ENCODE measurements at regions not wholly inside any gene's neighbourhood (a gene's known extent, or its start where the extent isn't known, plus 50 kb on each side); places are given as distances from the start of the nearest gene placed in this dataset.

DNA sequence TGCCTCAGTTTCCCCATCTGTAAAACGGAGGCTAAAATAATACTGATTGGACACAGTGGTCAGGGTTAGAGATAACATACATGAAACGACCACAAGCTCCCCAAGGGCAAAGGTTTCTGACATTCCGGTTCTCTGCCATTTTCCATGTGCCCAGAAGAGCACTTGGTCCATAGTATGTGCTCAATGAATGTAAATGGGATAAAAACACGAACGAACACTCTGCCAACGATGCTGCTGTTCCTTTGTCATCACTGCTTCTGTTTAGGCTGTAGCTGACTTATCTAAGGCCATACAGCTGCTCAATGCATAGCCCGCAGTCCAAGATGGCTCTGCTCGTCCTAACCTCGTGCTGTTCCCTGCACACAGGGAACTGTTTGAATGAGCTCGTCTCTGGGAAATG, 102.0 kb downstream of the RMI2 start:
- no peak for DNase-seq

DNA sequence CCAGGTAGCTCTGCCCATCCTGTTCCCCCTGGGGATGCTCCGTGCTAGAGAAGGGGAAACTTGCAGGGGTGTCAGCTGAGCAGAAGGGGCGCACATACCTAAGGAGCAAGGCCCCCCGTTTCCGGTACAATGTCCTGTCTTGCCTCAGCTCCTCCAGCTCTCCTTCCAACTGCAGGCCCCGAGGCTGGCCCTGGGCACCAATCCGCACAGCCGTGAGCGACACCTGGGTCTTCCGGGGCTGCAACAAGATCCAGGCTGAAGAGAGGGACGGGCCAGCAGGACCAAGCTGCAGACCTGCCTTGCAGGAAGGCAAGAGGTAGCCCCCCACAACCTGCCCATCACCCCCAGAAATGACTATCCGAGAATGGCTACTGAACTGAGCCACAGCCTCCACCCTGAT, 102.6 kb downstream of the RMI2 start:
- DNase-seq: no peak

DNA sequence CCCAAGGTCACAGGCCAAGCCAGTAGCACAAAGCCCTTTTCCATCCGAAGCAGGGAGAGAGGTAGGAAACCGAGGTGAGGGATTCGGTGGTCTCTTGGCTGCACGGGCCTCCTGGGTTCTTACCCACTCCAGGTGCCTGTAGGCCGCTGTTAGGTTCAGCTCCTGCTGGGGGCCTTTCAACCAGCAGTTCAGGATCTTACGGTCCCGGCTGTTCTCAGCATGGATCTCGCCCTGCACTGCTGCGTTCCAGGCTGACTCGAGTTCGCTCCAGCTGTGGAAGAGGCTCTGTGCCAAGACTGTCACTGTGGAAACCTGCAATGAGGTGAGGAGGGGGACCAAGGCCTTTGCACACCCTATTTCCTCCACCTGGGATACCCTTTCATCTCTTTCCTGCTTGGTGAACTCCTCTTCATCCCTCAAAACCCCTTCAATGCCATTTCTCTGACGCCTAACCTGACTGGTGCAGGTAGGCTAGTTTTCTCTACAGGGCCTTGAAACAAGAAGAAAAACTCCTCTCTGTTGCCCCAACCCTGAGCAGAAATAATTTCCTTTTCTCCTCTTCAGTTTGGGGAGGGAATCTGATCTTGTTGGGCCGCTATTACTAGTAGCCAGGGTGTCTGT, 103.6 kb downstream of the RMI2 start:
- no peak for DNase-seq

GRCh38 chr16:11449716-11450115, 104.5 kb downstream of the RMI2 start:
- DNase-seq: no peak

- no peak for DNase-seq
Measured at GRCh38 chr16:11450136-11450535, 104.9 kb downstream of the RMI2 start.

- no peak for DNase-seq
Measured at GRCh38 chr16:11452298-11452697, 107.0 kb downstream of the RMI2 start.

DNA sequence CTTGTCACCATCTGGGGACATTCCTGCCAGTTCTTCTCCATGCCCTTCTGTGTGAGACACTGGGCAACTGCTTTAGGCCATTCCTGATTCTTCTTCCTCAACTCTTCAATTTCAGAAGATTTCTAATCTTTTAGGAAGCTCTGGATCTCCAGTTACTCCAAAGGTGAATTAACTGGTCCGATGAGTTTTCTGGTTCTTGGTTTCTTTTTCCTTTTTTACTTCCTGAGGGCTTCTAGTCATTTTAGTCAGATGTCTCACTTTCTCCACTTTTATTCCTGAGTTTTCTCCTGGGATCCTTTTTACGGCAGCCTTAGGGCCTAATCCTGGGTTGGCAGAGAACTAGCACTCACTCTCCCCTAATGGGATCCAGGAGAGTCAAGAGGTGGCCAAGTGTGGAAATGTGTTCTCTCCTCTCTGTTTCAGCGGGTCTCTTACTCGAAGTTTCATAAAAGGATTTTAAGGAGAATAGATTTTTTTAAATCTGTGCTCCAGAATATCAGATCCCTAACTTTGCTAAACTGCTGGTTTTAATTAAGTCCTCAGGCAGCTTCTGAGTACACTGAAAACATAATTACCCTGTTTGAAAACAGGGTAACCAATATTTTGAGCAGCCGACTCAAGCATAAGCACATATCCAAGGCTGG, 107.6 kb downstream of the RMI2 start:
- no peak for DNase-seq

GRCh38 chr16:11456741-11457140, 111.5 kb downstream of the RMI2 start:
- no peak for DNase-seq

- no peak for DNase-seq
Measured at GRCh38 chr16:11459722-11460121, 114.5 kb downstream of the RMI2 start.

DNA sequence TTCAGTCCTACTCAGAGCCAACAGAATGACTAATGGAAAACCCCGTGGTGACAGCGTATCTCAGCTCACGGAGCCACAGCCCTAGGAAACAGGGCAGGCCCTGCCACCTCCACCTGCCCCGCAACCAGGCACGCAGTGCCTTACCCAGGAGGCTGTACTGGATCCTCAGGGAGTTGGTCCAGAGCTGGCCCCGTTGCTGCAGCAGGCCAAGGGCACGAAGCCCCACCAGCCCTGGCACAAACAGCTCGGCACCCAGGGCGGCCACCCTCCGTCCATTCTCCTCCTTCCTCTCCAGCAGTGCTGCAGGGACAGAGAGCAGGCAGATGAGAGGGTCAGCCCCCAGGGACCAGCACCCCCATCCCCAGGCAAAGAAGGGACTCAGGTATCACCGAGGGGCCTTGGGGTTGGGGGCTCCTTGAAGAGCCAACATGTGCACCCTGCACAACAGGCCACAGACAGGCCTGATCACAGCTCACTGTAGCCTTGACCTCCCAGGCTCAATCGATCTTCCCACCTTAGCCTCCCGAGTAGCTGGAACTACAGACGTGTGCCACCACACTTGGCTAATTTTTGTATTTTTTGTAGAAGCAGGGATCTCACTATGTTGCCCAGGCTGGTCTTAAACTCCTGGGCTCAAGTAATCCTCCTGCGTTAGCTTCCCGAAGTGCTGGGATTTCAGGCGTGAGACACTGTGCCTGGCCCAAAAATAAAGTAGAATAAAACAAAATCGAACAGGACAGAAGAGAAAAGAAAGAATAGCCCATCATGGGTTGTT, 115.7 kb downstream of the RMI2 start:
- DNase-seq: no peak

GRCh38 chr16:11461595-11461990, 116.3 kb downstream of the RMI2 start:
- DNase-seq: no peak

- no peak for DNase-seq
Measured at GRCh38 chr16:11462036-11462435, 116.8 kb downstream of the RMI2 start.

GRCh38 chr16:11462861-11463260, 117.6 kb downstream of the RMI2 start:
- DNase-seq: no peak

GRCh38 chr16:11464241-11464640, 119.0 kb downstream of the RMI2 start:
- DNase-seq: no peak

DNA sequence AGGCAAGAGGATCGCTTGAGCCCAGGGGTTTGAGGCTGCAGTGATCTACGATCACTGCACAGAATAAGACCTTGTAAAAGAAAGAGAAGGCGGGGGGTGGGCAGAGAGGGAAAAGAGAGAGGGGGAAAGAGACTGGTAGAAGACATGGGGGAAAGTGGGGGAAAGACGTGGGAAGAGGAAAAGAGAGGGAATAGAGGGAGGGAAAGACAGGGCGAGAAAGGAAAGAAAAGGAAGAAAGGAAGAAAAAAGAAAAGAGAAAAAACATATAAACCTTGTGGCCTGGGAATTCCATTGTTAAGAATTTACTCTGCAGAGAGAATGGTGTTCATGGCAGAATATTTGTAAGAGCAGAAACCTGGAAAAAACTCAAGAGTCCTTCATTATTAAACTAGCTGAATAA, 120.4 kb downstream of the RMI2 start:
- no peak for DNase-seq

GRCh38 chr16:11470676-11471415, 115.9 kb downstream of the LITAF start:
- DNase-seq: no peak

DNA sequence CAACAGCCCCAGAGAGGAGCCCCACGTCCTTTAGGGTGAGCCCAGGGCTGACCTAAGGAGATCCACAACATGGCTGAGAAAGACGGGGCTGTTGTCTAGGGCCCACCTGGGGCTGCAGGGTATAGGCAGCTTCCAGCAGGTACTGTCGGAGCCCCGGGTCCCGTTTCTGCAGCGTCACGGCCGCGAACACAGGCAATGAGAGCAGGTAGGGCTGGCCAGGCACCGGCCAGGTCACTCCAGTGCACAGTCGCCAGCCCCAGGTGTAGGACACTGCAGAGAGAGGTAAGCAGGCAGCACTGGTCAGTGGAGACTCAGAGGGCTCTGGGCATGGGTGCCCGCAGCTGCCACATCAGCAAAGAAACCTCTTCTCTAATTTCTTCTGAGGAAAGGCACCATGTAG, 115.2 kb downstream of the LITAF start:
- DNase-seq: no peak

- DNase-seq: no peak
Measured at GRCh38 chr16:11472410-11472809, 114.3 kb downstream of the LITAF start.

DNA sequence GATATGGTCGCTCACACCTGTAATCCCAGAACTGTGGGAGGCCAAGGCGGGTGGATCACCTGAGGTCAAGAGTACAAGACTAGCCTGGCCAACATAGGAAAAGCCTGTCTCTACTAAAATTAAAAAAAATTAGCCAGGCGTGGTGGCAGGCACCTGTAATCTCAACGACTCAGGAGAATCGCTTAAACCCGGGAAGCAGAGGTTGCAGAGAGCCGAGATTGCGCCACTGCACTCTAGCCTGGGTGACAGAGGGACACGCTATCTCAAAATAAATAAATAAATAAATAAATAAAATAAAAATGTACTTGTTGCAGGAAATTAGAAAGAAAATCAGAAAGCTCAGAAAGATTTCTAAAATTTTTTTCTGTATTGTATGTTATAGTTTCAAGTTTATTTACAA, 113.9 kb downstream of the LITAF start:
- no peak for DNase-seq

- DNase-seq: no peak
Measured at GRCh38 chr16:11473728-11474127, 113.0 kb downstream of the LITAF start.

DNA sequence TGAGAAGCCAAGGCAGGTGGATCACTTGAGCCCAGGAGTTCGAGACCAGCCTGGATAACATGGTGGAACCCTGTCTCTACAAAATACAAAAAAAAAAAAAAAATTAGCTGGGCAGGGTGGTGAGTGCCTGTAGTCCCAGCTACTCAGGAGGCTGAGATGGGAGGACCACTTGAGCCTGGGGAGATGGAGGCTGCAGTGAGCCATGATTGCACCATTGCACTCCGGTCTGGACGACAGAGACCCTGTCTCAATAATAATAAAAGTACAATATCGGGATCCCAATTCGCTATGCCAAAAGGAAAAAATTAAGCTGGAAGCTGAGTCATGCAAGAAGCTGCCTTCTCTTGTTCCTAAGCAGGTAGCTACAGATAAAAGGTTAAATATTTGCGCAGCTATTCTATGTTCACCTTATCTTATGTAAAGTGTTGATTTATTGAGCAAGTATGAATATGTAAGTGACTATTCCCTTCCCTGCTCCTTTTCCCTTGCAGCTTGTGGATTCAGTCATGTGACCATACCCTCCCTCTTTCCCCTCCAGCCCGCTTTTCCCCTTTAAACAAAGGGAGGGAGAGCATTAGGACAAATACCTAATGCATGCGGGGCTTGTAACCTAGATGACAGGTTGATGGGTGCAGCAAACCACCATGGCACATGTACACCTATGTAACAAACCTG, 112.0 kb downstream of the LITAF start:
- no peak for DNase-seq

GRCh38 chr16:11475896-11476630, 110.7 kb downstream of the LITAF start:
- DNase-seq: no peak

All from stimulated activated CD4-positive, alpha-beta T cell treated with anti-CD3 and anti-CD28 coated beads, Interleukin-15, amount 100 ng/mL, for 24 hours (primary cell).